ENCODE measurements at regions not wholly inside any gene's neighbourhood (a gene's known extent, or its start where the extent isn't known, plus 50 kb on each side); places are given as distances from the start of the nearest gene placed in this dataset.

DNA sequence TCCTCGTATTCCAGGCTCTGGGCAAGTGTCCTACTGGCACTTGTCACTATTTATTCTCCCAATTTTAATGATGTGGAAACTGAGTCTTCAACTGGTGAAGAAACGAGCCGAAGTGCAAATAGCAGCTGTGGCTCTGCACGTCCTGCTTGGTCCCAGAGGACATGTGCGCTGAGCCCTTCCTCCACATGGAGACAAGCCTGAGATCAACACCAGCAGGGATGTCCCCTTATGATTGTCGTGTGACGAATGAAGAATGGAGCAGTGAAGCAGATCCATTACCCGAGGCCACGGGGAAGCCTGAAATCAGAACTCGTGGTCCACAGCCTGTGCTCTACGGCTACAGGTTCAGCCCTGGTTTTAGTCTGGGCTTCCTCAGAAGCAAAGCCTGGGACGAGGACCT is 61.0 kb downstream of the FOXL1 start:
- no peak for DNase-seq (ENCODE audit: low read depth)
- TF ChIP-seq, protein P1, sequence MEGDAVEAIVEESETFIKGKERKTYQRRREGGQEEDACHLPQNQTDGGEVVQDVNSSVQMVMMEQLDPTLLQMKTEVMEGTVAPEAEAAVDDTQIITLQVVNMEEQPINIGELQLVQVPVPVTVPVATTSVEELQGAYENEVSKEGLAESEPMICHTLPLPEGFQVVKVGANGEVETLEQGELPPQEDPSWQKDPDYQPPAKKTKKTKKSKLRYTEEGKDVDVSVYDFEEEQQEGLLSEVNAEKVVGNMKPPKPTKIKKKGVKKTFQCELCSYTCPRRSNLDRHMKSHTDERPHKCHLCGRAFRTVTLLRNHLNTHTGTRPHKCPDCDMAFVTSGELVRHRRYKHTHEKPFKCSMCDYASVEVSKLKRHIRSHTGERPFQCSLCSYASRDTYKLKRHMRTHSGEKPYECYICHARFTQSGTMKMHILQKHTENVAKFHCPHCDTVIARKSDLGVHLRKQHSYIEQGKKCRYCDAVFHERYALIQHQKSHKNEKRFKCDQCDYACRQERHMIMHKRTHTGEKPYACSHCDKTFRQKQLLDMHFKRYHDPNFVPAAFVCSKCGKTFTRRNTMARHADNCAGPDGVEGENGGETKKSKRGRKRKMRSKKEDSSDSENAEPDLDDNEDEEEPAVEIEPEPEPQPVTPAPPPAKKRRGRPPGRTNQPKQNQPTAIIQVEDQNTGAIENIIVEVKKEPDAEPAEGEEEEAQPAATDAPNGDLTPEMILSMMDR (IDR thresholded peaks at IDR 0.05; ENCODE audit: insufficient read depth, low read depth, low read length, missing control alignments): no peak
- H3K4me3 ChIP-seq (ENCODE audit: low read depth, low read length): no peak overlapping the region

DNA sequence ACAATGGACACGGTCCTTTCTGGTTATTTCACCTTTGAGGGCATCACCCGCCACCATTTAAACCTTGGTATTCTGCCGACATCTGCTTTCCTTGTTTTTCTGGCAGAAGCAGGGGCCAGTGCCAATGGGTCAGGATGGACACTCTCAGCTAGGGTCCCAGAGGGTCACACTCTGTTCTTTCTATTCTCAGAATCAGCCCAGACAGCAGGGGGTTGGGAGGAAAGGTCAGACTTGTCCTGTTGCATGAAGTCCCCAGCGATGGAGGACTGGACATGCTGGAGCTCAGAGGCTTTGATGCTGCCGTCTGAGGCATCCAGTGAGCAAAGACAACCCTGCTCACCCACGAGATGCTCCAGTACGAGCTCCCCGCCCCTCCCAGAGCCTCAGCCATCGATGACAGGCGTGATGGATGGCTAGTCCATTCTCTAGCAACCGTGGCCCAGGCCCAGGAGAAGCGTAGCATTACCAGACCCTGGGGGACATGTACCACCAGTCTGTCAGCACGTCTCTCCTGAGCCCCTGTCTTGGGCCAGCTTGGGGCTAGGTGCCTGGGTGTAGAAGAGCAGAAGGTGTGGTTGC is 62.0 kb downstream of the FOXL1 start:
- no peak for DNase-seq (ENCODE audit: low read depth)
- TF ChIP-seq, protein P1 (IDR thresholded peaks at IDR 0.05; ENCODE audit: insufficient read depth, low read depth, low read length, missing control alignments): no peak
- H3K4me3 ChIP-seq (ENCODE audit: low read depth, low read length): no peak overlapping the region

DNA sequence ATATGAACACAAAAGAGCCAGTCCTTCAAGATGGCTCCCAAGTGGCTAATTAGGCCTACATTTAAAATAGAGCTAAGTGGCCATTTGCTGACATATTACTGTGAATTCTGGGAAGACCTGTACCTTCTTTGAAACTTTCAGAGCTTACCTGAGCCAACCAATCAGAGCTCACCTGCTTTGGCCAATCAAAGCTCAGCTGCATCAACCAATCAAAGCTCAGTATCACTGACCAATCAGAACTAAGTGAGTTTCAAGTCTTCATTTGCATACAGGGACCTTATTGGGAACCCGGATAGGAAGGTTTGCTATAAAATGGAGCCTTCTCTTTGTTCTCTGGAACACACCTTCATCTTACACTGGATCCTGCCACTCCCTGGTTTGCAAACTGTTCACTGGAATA is 63.7 kb downstream of the FOXL1 start:
- TF ChIP-seq, protein P1 (IDR thresholded peaks at IDR 0.05; ENCODE audit: insufficient read depth, low read depth, low read length, missing control alignments): no peak
- DNase-seq (ENCODE audit: low read depth): no peak
- no peak overlapping the region for H3K4me3 ChIP-seq (ENCODE audit: low read depth, low read length)

DNA sequence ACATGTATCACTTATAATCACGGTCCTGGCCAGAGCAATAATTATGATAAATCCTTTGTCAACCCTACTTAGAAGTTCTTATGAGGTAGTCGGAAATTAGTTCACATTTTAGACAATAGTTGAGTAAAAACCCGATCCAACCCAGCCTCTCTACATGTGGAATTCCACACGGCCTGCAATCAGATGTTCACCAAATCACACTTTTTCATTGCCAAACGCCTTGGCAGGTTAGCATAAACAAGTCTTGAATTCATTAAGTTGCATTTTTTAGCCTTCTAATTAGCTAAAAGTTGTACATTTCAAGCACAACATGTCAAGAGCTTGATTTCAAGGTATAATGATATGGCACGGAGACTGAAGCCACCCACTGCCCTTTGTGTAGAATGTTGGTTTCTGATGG is 65.3 kb downstream of the FOXL1 start:
- TF ChIP-seq, protein P1 (IDR thresholded peaks at IDR 0.05; ENCODE audit: insufficient read depth, low read depth, low read length, missing control alignments): no peak
- no peak for DNase-seq (ENCODE audit: low read depth)
- H3K4me3 ChIP-seq (ENCODE audit: low read depth, low read length): no peak overlapping the region

DNA sequence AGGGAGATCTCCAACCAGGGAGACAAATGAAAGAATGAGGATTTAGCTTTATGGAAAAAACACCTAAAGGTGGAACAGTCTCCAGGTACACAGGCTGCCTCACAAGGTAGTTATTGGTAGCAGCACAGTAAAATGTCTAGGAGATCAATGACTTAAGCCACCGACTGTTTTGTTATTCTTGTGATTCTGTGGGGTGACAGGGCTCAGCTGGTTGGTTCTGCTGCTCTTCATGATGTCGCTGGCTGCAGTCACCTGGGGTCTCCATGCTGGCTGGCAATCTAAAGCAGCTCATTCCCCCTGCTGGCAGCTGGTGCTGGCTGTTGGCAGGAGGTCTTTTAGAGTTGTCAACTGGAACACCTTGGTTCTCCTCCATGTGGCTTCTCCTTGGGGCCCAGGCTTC is 69.2 kb downstream of the FOXL1 start:
- DNase-seq (ENCODE audit: low read depth): no peak
- TF ChIP-seq, protein P1 (IDR thresholded peaks at IDR 0.05; ENCODE audit: insufficient read depth, low read depth, low read length, missing control alignments): no peak
- no peak overlapping the region for H3K4me3 ChIP-seq (ENCODE audit: low read depth, low read length)

DNA sequence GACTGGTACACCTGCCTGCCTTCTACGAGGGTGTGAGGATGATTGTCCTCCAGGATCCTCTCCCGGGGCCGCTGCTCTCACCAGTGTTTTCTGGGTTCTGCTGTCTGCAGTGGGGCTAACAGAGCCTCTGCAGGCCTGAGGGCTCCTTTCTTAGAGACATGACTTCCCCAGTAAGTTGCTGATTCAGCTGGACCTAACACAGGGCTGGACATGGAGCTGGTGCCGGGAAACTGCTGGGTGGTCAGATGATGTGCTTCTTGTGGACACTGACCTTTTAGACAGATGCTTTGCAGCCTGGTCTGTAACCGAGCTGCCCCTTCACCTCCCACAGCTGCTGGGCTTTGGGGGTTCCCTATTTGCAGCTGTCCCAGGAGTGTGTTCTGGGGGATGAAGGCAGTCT is 71.5 kb downstream of the FOXL1 start:
- TF ChIP-seq, protein P1 (IDR thresholded peaks at IDR 0.05; ENCODE audit: insufficient read depth, low read depth, low read length, missing control alignments): no peak
- H3K4me3 ChIP-seq (ENCODE audit: low read depth, low read length): no peak overlapping the region
- DNase-seq (ENCODE audit: low read depth): no peak

DNA sequence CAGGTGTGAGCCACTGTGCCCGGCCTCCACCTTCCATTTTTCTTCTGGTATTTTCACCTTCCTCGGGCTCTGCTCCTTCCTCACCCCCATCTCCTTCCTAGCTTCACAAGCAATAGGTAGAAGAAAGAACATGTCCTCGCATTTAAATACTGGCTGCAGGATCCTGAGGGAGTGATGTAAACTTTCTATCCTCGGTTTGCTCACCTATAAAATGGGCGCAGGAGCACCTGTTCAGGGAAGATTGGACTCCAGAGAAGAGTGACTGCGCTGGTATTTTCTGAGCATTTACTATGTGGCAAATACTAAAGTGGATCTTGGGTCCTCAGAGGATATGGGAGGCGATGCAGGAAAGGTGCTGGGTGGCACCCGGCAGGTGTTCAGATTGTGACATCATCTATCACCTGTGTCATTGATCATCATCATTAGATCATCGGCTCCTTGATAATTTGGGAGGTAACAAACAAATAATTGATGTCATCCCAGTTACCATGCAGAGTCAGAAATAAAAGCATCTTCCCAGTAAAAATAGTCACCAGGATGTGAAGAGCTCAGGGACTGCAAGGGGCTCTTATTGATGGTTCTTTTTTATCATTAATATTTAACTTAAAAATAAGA is 72.8 kb downstream of the FOXL1 start:
- no peak for DNase-seq (ENCODE audit: low read depth)
- TF ChIP-seq, protein P1 (IDR thresholded peaks at IDR 0.05; ENCODE audit: insufficient read depth, low read depth, low read length, missing control alignments): no peak
- no peak overlapping the region for H3K4me3 ChIP-seq (ENCODE audit: low read depth, low read length)

All from GM12865 (cell line).